ENCODE measurements at regions not wholly inside any gene's neighbourhood (a gene's known extent, or its start where the extent isn't known, plus 50 kb on each side); places are given as distances from the start of the nearest gene placed in this dataset.

DNA sequence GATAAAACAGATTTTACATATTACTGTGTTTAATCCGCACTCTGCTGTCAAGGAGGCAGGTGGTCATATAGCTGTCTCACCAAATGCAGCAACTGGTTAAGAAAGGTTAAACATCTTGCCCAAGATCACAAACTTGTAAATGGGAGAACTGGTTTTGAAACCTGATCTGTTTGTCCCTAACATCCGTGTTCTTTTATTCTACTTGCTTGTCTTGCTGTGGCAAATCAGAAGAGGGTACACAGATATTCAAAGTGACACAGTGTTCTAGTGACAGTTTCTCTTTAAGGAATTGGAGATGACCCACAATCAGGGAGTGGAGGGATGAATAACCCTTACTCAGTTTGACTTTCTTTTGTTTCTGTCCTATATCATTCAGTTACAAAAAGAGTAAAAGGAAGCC, 83.0 kb upstream of the SGK1 start:
- TF ChIP-seq, protein P1, sequence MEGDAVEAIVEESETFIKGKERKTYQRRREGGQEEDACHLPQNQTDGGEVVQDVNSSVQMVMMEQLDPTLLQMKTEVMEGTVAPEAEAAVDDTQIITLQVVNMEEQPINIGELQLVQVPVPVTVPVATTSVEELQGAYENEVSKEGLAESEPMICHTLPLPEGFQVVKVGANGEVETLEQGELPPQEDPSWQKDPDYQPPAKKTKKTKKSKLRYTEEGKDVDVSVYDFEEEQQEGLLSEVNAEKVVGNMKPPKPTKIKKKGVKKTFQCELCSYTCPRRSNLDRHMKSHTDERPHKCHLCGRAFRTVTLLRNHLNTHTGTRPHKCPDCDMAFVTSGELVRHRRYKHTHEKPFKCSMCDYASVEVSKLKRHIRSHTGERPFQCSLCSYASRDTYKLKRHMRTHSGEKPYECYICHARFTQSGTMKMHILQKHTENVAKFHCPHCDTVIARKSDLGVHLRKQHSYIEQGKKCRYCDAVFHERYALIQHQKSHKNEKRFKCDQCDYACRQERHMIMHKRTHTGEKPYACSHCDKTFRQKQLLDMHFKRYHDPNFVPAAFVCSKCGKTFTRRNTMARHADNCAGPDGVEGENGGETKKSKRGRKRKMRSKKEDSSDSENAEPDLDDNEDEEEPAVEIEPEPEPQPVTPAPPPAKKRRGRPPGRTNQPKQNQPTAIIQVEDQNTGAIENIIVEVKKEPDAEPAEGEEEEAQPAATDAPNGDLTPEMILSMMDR (IDR thresholded peaks at IDR 0.05): no peak
- no peak for TF ChIP-seq POLR2A (IDR thresholded peaks at IDR 0.05)

All from adrenal gland (tissue), 5 donors.